Activated CD4-positive, alpha-beta T cell treated with anti-CD3 and anti-CD28 coated beads, Interleukin-2, amount 50 U/mL, for 16 hours (primary cell): ENCODE measurements at regions not wholly inside any gene's neighbourhood (a gene's known extent, or its start where the extent isn't known, plus 50 kb on each side); places are given as distances from the start of the nearest gene placed in this dataset.
"Not testable (repeated sequence)": the region's sequence is repeated elsewhere in the genome, so short reads cannot be mapped to it uniquely, and the experiment has no call there.

Experiments used
- DNase-seq: peaks from one replicate; pipeline ENCODE4 v3.0.0-alpha.2; 2020

DNA sequence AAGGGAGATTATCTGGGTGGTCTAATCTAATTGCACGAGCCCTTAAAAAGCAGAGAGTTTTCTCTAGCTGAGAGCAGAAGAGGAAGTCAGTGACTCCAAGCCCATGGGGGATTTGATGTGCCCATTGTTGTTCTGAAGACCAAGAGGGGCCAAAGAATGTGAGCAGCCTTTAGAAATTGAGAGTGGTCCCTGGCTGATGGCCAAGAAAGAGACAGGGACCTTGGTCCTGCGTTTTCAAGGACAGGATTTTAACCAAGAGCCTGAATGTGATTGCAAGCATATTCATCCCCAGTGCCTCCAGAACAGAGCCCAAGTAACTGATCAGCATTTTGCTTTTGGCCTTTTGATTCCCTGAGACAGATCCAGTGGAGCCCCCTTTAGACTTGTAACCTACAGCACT, 1353.9 kb downstream of the AACS start:
- no peak for DNase-seq

DNA sequence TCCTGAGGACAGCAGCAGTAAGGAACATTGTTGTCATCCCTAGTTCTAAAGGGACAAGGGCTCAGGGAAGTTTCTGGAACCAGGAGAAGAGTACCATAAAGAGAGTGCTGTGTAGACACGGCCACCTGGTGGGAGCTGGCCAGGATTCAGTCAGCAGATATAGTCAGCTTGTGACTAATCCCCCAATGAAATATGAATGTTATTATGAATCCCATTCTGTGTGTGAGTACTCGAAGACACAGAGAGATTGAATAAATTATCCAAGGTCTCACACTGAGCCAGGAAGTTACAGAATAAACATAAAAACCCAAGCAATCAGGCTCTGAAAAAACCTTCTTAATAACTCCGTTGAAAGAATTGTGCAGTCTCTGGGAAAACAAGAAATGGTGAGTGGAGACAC, 1359.5 kb downstream of the AACS start:
- no peak for DNase-seq

DNA sequence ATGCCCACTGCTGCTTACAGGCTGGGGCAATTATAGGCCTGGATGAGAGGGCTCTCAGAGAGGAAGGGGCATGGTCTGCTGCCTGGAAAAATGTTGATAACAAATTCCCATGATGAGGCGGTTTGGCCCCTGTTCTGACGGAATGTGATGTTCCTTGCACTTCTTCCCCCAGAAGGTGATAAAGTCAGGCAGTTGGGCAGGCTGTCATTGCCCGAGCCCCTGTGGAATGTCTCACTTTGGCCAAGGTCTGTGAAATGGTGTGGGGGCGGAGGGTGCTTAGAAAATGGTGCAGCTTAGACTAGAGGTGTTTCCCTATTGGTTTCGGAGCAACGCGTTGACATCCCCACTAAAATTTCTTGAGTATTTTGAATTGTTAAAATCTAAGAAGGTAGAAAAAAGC, 1360.0 kb downstream of the AACS start:
- no peak for DNase-seq

DNA sequence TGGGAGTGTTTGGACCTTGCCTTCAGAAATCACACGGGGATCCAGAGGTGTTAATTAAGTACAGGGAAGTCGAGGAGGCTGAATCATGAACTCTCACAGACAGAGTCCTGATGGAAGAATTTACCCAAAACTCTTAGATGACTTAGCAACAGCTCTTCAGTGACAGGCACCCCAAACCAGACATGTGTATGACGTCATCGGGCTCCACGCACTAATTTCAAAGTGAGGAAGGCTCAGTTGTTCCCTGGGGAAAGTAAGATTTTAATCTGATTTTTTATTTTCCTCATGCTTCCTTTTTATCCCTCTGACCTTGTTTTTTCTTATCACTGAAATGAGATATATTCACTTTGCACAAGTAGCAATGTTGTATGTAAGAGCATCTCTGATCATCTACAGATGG, 1363.5 kb downstream of the AACS start:
- no peak for DNase-seq

DNA sequence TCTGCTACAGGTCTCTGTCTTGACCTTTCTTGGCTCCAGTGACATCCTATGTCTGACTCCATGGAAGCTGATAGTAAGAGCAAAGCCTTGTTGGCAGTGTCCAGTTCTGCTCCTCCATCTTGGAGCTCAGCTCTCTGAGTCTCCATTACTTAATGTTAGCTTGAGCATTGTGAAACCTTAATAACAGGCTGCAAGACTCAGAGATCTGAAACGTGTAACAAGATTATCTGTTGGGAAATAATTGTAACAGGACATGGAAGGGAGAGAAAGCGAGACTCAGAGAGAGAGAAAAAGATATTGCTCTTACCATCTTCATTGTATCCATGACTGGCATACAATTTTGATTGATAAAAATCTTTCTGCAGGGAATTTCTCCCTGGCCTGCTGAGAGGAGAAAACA, 1365.7 kb downstream of the AACS start:
- no peak for DNase-seq

DNA sequence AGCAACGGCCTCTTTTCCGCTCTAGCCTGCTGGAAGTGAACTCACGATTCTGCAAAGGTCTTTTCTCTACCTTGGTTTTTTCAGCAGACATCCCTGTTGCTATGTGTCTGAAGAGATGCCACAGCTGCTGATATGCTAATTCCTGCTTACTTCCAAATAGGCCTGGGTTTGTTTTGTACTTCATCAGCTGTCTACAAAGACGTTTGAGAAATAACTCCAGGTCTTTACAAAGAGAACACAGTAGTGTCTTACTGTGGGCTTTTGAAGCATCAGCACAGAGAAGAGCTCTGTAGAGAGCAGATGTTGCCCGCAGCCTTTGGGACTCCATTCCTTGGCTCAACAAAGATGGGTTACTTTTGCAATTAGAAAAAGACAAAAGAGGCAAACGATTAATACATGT, 1366.5 kb downstream of the AACS start:
- DNase-seq = no peak

DNA sequence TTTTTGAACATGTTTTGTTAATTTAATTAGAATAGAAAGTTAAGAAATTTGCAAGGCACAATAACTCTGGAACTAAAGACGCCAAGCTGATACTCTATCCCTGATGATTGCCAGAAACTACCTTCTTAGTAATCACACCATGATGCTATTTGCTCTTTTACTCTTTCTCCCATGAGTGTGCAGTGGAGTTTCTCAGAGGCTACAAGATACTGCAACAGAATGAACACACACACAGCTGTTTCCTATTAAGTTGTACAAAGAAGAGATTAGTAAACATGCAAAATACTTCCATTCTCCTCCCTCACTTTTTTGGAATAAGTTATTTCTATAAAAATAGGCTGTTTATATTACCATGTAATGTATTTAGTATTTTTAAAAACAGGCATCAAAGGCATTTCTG, 1367.5 kb downstream of the AACS start:
- no peak for DNase-seq

DNA sequence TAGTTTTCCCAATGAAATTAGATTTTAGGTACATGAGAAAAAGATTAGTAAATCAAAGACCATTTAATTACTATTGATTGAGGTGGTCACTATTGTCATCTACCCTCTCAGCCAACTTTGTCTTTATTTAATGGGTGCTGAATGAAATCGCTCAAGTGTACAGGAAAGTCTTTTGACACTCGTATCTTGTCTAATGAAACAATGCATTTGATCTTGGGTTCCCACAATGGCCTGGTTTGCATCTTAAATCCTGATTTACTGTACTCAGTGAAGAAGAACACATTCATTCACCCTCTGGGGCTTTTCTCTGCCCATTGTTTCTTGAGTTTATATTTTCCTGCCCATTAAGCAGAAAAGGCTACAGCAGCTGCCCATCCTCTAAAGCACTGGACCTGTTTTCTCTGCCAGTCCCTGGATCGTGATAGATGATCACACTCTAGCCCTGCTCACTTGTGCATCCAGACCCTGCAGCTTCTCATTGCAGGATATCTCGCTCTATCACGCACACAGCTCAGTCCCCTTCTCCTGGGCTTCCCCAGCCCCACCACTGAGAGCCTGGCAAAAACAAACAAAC, 1369.3 kb downstream of the AACS start:
- DNase-seq = no peak

DNA sequence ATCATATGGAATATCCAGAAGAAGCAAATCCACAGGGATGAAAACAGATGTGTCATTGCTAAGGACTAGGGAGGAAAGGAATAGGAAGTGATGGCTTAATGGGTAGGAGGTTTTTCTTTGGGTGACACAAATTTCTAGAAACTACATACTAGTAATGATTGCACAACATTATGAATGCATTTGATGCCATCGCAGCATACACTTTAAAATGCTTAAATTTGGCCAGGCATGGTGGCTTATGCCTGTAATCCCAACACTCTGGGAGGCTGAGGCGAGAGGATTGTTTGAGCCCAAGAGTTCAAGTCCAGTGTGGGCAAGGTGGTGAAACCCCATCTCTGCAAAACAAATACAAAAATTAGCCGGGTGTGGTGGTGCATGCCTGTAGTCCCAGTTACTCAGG, 1370.8 kb downstream of the AACS start:
- no peak for DNase-seq

DNA sequence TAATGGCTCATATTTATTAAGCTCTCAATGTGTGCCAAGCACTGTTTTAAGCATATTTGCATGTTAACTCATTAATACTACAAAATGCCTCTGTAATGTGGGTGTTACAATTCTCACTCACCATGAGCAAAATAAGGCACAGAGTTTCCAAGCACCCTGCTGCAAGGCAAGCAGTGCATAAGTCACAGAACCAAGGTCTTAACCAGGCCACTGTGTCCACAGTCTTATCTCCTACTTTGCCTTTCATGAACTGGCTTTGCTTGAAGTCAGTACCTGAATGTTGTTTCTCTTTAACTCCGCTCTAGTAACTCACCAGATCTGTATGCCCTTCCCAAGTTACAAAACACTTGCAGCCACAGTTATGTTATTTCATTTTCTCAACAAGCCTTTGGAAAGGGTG, 1372.7 kb downstream of the AACS start:
- no peak for DNase-seq

DNA sequence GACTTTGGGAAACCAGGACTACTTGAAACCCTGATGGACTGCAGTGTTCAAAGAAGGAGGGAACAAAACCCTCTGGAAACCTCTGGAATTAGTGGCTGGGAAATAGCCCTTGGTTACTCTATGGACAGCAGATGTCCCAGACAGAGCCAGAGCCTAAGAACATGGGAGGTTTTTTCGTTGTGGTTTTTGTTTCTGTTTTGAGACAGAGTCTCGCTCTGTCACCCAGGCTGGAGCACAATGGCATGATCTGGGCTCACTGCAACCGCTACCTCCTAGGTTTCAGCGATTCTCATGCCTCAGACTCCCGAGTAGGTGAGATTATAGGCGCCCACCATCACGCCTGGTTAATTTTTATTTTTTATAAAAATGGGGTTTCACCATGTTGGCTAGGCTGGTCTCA, 1378.7 kb downstream of the AACS start:
- no peak for DNase-seq

DNA sequence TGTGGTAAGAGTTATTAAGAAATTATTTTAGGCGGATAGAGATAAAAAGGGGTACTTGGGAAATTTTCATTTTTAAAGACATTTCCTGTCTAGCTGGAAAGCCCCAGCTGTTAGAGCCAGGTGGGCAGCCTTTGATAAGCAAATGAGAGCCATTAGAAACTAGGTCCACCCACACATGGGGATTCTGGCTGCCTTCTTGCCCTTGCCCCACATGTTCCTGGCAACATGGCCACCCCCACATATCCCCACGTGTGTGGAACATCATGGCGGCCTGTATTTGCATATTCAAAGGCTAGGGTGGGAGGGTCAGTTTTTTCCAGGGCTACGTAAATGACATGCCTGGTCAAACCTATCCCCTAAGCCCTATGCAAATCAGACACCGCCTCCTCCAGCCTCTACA, 1382.1 kb downstream of the AACS start:
- no peak for DNase-seq

DNA sequence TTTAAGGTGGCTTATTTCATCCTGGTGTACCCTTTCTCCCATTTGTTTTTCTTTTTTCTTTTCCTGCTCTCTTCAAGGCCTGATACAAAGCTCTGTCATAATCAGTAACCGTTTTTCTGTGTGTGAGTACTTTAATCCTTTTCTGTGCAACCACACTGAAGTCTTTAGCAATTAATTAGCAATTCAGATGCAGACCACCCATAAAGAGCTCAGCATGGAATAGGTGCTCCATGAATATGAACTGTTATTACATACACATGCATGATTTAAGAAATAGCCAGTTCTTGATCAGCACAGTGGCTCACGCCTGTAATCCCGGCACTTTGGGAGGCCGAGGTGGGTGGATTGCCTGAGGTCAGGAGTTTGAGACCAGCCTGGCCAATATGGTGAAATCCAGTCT, 1386.6 kb downstream of the AACS start:
- DNase-seq = no peak

DNA sequence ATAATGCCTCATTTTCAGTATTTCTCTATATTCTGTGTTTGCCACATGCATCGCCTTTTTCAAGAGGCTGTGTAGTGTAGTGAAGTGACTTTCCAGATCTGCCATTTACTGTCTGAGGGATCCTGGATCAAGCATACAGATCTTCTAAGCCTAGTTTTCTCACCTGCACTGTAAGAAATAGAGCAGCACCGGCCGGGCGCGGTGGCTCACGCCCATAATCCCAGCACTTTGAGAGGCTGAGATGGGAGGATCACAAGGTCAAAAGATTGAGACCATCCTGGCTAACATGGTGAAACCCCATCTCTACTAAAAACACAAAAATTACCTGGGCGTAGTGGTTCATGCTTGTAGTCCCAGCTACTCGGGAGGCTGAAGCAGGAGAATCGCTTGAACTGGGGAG, 1387.5 kb downstream of the AACS start:
- DNase-seq = not testable (repeated sequence)

DNA sequence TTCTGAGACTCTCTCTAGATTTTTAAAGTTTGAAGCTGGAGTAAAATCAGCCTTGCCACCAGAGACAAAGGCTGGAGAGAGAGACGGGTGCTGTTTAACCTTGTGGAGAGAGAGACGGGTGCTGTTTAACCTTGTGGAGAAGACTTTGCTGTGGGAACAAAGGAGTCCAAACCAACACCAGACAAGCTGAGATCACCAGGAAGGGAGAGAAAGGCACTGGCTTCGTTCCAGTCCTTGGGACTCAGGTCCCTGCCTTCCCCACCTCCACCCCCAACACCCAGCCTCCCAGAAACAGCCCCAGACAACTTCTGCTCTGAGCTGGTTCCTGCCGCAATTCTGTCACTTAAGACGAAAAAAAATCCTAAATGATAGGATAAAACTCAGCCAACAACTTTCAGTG, 1389.3 kb downstream of the AACS start:
- DNase-seq = no peak

DNA sequence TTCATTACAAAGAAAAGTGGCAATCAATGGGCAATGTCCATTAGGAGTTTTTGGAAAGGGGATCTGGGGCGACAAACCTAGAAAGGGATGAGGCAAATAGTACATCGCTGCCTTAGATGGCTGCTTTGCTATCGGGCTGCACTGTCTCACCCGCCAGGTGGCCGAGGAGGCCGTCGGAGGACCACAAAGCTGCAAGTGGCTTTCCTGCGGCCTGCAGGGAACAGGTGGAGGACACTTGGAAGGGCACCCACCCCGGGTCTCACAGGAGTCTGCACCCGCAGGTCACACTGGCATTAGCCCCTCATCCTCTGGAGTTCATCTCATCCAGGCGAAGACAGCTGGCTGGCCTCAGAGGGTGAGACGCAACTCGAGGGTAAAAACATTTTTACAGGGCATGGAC, 1392.5 kb downstream of the AACS start:
- DNase-seq = no peak

DNA sequence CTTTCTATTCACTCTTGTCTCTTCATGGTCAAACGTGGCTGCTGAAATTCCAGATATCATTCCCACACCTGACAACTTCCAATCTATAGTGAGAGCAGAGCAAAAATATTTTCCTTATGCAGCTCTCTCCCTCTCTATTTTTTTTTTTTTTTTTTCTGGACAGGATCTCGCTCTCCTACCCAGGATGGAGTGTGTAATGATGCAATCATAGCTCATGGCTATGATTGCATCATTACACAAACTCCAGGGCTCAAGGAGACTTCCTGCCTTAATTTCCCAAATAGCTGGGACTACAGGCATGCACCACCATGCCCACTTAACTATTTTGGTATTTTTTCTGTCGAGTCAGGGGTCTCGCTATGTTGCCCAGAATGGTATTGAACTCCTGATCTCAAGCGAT, 1398.9 kb downstream of the AACS start:
- DNase-seq = no peak

DNA sequence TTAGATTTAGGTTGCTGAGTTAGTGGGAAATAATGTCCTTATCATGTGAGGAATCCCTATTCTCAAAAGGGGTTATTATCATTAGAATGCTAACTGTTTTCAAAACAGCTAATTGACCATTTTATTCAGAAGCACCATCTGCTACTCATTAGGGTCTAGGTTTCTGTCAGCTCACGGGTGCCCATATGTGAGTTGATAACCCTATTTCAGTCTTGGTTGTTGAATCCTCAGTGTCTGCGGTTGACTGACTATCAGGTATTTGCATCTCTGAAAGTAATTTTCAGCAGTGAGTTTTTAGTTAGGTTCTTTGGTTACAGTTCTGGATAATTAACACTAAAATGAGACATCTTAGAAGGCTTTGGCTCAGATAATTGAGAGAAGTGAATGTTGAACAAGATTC, 1404.0 kb downstream of the AACS start:
- DNase-seq = no peak

DNA sequence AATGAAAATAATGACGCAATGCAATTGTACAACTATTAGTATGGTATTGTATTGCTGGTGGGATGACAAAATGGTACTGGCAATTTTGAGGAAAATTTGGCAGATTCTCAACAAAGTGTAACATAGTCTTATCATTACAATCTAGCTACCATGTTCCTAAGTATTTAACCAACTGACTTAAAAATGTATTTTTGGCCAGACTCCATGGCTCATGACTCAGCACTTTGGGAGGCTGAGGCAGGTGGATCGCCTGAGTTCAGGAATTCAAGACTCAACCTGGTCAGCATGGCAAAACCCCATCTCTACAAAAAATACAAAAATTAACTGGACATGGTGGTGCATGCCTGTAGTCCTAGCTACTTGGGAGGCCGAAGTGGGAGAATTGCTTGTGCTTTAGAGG, 1409.5 kb downstream of the AACS start:
- DNase-seq = no peak

DNA sequence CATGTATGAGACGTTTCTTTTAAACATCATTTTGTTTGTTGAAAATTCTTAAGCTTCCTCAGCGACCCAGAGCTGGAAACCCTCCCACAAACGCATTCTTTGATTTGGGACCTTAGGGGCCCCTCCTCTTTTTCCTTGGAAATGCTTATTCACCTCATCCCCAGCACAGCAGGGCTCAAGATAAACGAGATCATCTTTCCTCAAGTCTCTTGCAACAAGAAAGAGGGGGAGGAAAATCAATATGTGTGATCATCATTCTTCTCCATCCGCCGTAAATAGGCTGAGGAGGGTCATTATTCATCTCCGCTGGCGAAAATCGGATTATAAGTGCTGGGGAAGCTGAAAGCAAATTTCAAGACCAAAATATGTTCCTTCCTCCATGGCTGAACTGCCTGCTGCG, 1415.2 kb downstream of the AACS start:
- no peak for DNase-seq

DNA sequence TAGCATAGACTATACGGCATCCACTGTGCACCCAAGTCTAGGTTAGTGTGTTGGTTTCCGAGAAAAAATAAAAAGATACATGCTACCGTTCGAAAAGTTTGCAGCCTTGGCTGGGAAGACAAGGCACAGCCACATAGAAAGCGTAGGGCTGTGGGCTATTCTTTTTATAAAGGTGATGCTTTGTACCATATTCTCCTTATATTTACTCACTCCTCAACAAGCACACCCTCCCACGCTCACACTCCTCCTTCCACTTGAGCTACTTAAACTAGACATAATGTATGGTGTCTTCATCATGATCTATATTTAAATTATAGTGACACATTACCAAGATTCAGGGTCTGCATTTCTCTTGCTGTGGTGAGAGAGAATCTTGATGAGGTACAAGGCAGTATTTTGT, 1416.5 kb downstream of the AACS start:
- DNase-seq = no peak

DNA sequence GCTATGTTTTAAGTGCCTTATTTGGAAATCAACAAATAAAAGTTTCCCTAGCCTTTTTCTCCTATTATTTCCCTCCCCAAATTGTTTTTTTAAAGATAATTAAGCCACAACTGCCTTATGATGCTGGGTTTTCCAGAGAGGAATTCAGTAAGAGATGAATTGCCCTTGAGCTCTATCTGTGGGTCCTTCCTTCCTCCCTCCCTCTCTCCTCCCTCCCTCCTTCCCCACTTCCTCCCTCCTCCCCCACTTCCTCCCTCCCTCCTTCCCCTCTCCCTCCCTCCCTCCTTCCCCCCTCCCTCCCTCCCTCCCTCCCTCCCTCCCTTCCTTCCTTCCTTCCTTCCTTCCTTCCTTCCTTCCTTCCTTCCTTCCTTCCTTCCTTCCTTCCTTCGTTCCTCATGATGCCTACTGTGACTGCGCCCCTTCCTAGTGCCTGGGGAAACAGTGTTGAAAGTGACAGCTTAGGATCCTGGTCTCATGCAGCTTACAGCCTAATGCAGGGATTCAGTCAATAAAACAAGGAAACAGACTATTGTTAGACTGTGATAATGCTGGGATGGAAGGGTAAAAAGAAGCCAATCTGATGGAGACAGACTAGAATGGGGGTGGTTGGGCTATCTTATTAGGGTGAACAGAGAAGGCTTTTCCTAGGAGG, 1417.1 kb downstream of the AACS start:
- no peak for DNase-seq

DNA sequence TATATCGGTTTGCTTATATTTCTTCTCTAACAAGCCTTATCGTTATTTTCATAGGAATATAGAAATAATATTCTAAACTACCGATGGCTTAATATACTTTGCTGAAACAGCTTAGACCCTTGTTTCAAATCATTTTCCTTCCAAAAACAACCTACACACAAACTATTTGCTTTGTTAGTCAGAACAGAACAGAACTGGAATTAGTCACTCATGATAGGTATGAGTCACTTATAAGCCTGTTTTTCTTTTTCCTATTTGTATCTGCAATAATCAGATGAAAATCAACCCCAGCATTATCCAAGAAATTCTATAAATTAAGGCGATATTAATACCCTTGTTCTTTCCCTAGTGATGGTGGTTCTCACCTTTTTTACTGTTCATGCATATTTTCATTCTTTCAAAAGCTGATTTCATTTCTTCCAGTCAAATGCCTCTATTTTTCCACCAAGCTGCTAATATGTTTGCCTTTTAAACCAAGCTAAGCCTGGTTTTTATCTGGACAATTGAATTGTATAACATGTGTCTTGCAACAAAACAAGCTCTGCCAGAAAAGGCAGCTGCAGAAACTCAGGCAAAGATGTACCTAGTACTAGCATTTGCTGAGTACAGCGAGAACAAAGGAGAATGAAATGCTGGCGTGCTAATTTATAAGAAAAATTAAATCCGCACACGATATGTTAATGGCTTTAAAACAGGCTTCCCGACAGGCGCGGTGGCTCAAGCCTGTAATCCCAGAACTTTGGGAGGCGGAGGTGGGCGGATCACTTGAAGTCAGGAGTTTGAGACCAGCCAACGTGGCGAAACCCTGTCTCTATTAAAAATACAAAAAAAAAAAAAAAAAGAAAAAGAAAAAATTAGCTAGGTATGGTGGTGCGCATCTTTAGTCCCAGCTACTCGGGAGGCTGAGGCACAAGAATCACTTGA, 1418.2 kb downstream of the AACS start:
- DNase-seq = peak; percentile 30

DNA sequence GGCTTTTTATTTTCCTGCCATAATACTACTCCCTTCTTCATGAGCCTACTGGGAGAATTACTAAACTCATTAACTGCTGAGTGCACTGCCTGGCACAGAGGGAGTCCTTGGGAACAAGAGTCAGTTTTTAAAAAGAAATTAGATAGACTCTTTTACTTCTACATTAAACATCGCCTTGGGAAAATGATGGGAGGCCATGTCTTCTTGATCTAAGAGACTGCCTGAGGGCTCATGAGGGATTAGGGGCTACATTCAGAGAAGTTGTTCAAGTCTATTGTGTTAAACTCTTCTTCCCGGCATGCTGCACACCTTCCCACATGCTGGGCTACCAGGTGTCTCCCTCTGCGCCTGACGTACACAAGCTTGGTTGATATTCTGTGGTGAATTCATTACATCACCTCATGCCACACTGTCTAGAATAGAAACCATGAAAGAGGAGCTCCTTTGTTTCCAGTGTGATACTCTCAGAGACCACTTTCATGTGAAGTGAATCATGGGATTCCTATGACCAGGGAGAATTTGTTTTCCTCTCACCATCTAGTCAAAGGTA, 1422.3 kb downstream of the AACS start:
- DNase-seq = no peak
